H1 (cell line): ENCODE measurements at regions not wholly inside any gene's neighbourhood (a gene's known extent, or its start where the extent isn't known, plus 50 kb on each side); places are given as distances from the start of the nearest gene placed in this dataset.

Experiments
- CTCF ChIA-PET: fragments of 300-600 bp; sonication (Branson Sonifier 250); formaldehyde crosslinking; loops from one replicate; lab custom pipeline; 2021; ENCODE audit not compliant: partially characterized antibody; lab: Charles Lee
- POLR2A ChIA-PET: fragments of 300-600 bp; sonication (Branson Sonifier 250); formaldehyde crosslinking; loops from one replicate; lab custom pipeline; 2021; ENCODE audit warnings: inconsistent platforms; ENCODE audit not compliant: partially characterized antibody; lab: Charles Lee
- DNase-seq, 2 experiments: peaks; one replicate each; pipeline versions ENCODE4 v3.0.0 to v3.0.0-alpha.2; 2010 to 2022; ENCODE audit warnings: low spot score in 2 of 2, low read depth in 1 of 2, mixed read lengths in 1 of 2
- FAIRE-seq: peaks from 2 replicates; lab custom pipeline; 2011; peaks lifted over from hg19 to GRCh38; lab: Jason Lieb, UNC
- H2AFZ ChIP-seq: 2 replicates; pipeline ENCODE4 v1.8.1; 2012; ENCODE audit warnings: low read length, inconsistent platforms
- H2AK5ac ChIP-seq: 2 replicates; pipeline ENCODE4 v1.6.1; 2013; ENCODE audit warnings: low read depth, low read length
- H2BK120ac ChIP-seq: replicated peaks from 2 replicates; pipeline ENCODE3; 2013; ENCODE audit warnings: low read depth, low read length, inconsistent platforms
- H2BK12ac ChIP-seq: 2 replicates; pipeline ENCODE4 v1.6.1; 2013; ENCODE audit warnings: low read depth, low read length
- H2BK15ac ChIP-seq: 2 replicates; pipeline ENCODE4 v1.6.1; 2013; ENCODE audit warnings: low read length
- H2BK20ac ChIP-seq: 2 replicates; pipeline ENCODE4 v1.6.1; 2013; ENCODE audit warnings: low read length
- H2BK5ac ChIP-seq: 2 replicates; pipeline ENCODE4 v1.6.1; 2013; ENCODE audit warnings: low read depth, low read length
- H3K14ac ChIP-seq: 2 replicates; pipeline ENCODE4 v1.6.1; 2013; ENCODE audit warnings: inconsistent platforms; ENCODE audit not compliant: insufficient read length
- H3K18ac ChIP-seq: 2 replicates; pipeline ENCODE4 v1.6.1; 2013; ENCODE audit warnings: low read length; ENCODE audit errors: extremely low read depth
- H3K23ac ChIP-seq: 2 replicates; pipeline ENCODE4 v1.6.1; 2013; ENCODE audit warnings: inconsistent platforms; ENCODE audit not compliant: insufficient read length
- H3K23me2 ChIP-seq: 2 replicates; pipeline ENCODE4 v1.6.1; 2013; ENCODE audit warnings: low read depth, low read length
- H3K27ac ChIP-seq: 2 replicates; pipeline ENCODE4 v1.6.1; 2011; ENCODE audit warnings: low read depth, low read length, inconsistent platforms
- H3K27me3 ChIP-seq, 4 experiments: replicated peaks in 1 of 4; 1 replicate in 1 of 4; 2 replicates in 3 of 4; pipeline versions ENCODE4 v1.6.1 to v1.8.1; 2011 to 2013; ENCODE audit warnings: low read length in 3 of 4, mild to moderate bottlenecking in 3 of 4, inconsistent platforms in 2 of 4, mixed read lengths in 2 of 4, moderate library complexity in 1 of 4; ENCODE audit not compliant: control insufficient read depth in 3 of 4, insufficient read depth in 3 of 4; ENCODE audit errors: extremely low read depth in 1 of 4
- H3K36me3 ChIP-seq, 4 experiments: 2 replicates each; pipeline versions ENCODE4 v1.6.1 to v1.8.1; 2011 to 2013; ENCODE audit warnings: mild to moderate bottlenecking in 4 of 4, low read length in 3 of 4, moderate library complexity in 2 of 4, control low read depth in 1 of 4, inconsistent platforms in 1 of 4; ENCODE audit not compliant: insufficient read depth in 4 of 4, control insufficient read depth in 2 of 4
- H3K4ac ChIP-seq: replicated peaks from 2 replicates; pipeline ENCODE3; 2013; ENCODE audit warnings: low read length, low read depth, mixed read lengths, inconsistent platforms; ENCODE audit not compliant: insufficient read length
- H3K4me1 ChIP-seq, 4 experiments: replicated peaks in 1 of 4; 1 replicate in 1 of 4; 2 replicates in 3 of 4; pipeline versions ENCODE4 v1.6.1 to v1.8.1; 2011 to 2013; ENCODE audit warnings: low read length in 3 of 4, inconsistent platforms in 2 of 4, mixed read lengths in 1 of 4; ENCODE audit not compliant: insufficient read depth in 4 of 4, control insufficient read depth in 3 of 4
- H3K4me2 ChIP-seq, 2 experiments: 2 replicates each; pipeline versions ENCODE4 v1.6.1 to v1.8.1; 2011 to 2013; ENCODE audit warnings: low read depth in 2 of 2, low read length in 2 of 2, control low read depth in 1 of 2, inconsistent platforms in 1 of 2, mild to moderate bottlenecking in 1 of 2; ENCODE audit not compliant: insufficient read depth in 1 of 2
- H3K4me3 ChIP-seq, 4 experiments: fragments of 200-600, 300-600 bp in 1 of 4; sonication (generic), shearing (Covaris generic), sonication (Bioruptor Twin) in 1 of 4; 2 replicates each; pipeline versions ENCODE4 v1.5.1 to v1.8.1; 2011 to 2016; ENCODE audit warnings: low read length in 4 of 4, low read depth in 3 of 4, control low read depth in 2 of 4, inconsistent platforms in 2 of 4, mild to moderate bottlenecking in 2 of 4, mixed read lengths in 1 of 4, moderate library complexity in 1 of 4; ENCODE audit not compliant: insufficient read depth in 2 of 4; ENCODE audit errors: extremely low read depth in 1 of 4
- H3K56ac ChIP-seq: replicated peaks from 2 replicates; pipeline ENCODE3; 2013; ENCODE audit warnings: low read depth, mild to moderate bottlenecking, mixed read lengths, low read length, inconsistent platforms; ENCODE audit not compliant: insufficient read length
- H3K79me1 ChIP-seq: 2 replicates; pipeline ENCODE4 v1.6.1; 2013; ENCODE audit warnings: low read depth, low read length, control low read depth
- H3K79me2 ChIP-seq, 2 experiments: 2 replicates each; pipeline versions ENCODE4 v1.6.1 to v1.8.1; 2012 to 2013; ENCODE audit warnings: low read length in 2 of 2, mild to moderate bottlenecking in 2 of 2, inconsistent platforms in 1 of 2; ENCODE audit not compliant: insufficient read depth in 2 of 2, control insufficient read depth in 1 of 2
- H3K9ac ChIP-seq, 4 experiments: replicated peaks in 1 of 4; 1 replicate in 1 of 4; 2 replicates in 3 of 4; pipeline versions ENCODE4 v1.6.1 to v1.8.1; 2011 to 2013; ENCODE audit warnings: low read depth in 3 of 4, low read length in 3 of 4, control low read depth in 2 of 4, mild to moderate bottlenecking in 2 of 4, moderate library complexity in 2 of 4, inconsistent platforms in 1 of 4; ENCODE audit errors: extremely low read depth in 1 of 4
- H3K9me3 ChIP-seq, 2 experiments: 2 replicates each; pipeline versions ENCODE4 v1.6.1 to v1.8.1; 2012 to 2013; ENCODE audit warnings: mild to moderate bottlenecking in 2 of 2, moderate library complexity in 2 of 2, control low read depth in 1 of 2, inconsistent platforms in 1 of 2, low read depth in 1 of 2, low read length in 1 of 2, mixed read lengths in 1 of 2; ENCODE audit not compliant: insufficient read depth in 2 of 2
- H4K20me1 ChIP-seq, 2 experiments: replicated peaks in 1 of 2; 2 replicates each; pipeline versions ENCODE3 to v1.8.1; 2011 to 2013; ENCODE audit warnings: inconsistent platforms in 2 of 2, low read length in 2 of 2, mild to moderate bottlenecking in 1 of 2; ENCODE audit not compliant: insufficient read depth in 2 of 2, control insufficient read depth in 1 of 2
- H4K5ac ChIP-seq: 2 replicates; pipeline ENCODE4 v1.6.1; 2013; ENCODE audit warnings: low read length, low read depth, mixed read lengths, inconsistent platforms; ENCODE audit not compliant: insufficient read length
- H4K8ac ChIP-seq: 2 replicates; pipeline ENCODE4 v1.8.0; 2013; ENCODE audit warnings: mild to moderate bottlenecking, moderate library complexity, low read length, inconsistent platforms; ENCODE audit not compliant: insufficient read depth; ENCODE audit errors: extremely low read depth
- H4K91ac ChIP-seq: replicated peaks from 2 replicates; pipeline ENCODE3; 2013; ENCODE audit warnings: low read length, mixed read lengths, inconsistent platforms; ENCODE audit not compliant: insufficient read length
- CHD2 ChIP-seq: IDR thresholded peaks from 2 replicates; pipeline ENCODE4 v1.6.1; 2012; ENCODE audit warnings: low read length, improper control_type of control experiment
- POU5F1 ChIP-seq: IDR thresholded peaks from 2 replicates; pipeline ENCODE4 v1.6.1; 2011; ENCODE audit warnings: low read depth, mild to moderate bottlenecking, low read length, moderate library complexity
- RNF2 ChIP-seq: fragments of 200-900, 300-1000 bp; sonication (generic); IDR thresholded peaks from 2 replicates; pipeline ENCODE4 v1.7.1; 2016; ENCODE audit warnings: borderline replicate concordance, low read depth, mild to moderate bottlenecking, antibody characterized with exemption, low read length; ENCODE audit not compliant: poor library complexity, severe bottlenecking; ENCODE audit errors: missing control alignments
- WGBS, 2 experiments: shearing (Covaris generic) in 1 of 2; methylation state at CpG; one replicate each; pipeline versions ENCODE4 v1.1.6 to v1.1.7; 2013 to 2015; ENCODE audit warnings: low lambda C conversion rate in 2 of 2, mixed read lengths in 2 of 2, inconsistent platforms in 1 of 2, low coverage in 1 of 2, missing lambda C conversion rate in 1 of 2; ENCODE audit not compliant: insufficient replicate concordance in 2 of 2, insufficient coverage in 1 of 2, insufficient read length in 1 of 2; ENCODE audit errors: extremely low coverage in 1 of 2, missing lambda C conversion rate in 1 of 2; 5-methylcytosine and 5-hydroxymethylcytosine counted together
- TF ChIP-seq, protein P1 (sequence below), 3 experiments: IDR thresholded peaks; 1 replicate in 2 of 3; 2 replicates in 1 of 3; pipeline versions ENCODE4 v1.5.1 to v1.6.1; 2011; ENCODE audit warnings: low read length in 3 of 3, mild to moderate bottlenecking in 3 of 3, inconsistent platforms in 2 of 3, low read depth in 1 of 3, moderate library complexity in 1 of 3; ENCODE audit not compliant: insufficient read depth in 1 of 3; ENCODE audit errors: control extremely low read depth in 1 of 3

DNA sequence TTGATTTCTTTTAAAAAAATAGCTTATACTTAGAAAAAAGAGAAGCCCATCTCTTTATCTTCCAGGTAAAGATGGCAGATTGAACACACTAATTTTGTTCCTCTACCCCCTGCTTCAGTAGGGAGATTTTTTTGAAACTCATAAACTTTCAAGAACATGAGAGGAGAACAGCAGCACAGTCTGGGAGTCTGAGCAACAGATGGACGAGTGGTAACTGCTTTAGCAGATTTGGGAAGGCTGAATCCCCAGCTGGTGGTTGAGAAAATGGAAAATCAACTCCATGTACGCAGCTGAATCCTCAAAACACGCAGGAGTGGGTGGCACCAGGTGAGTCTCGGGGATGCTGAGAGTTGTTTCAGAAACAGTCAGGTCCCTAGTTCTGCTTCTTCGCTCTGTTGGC lies 114.6 kb upstream of the CTBP2 start:
- Histone ChIP-seq H3K14ac (no peak overlapping the region), H4K5ac (no peak overlapping the region), H3K23me2 (no peaks in the 10 kb centered on the region), H2BK15ac (0 out of 2 replicates have a peak overlapping the region, but pooled peaks have one; percentile 9), H2BK12ac (no peak overlapping the region), H3K56ac (no peak overlapping the region), H4K20me1 (no peaks in the 10 kb centered on the region), H2AFZ (no peak overlapping the region), H2BK20ac (no peak overlapping the region), H2BK5ac (no peak overlapping the region), H3K18ac (no peak overlapping the region), H2AK5ac (no peak overlapping the region), H3K4me2 (no peak overlapping the region), H3K79me1 (no peaks in the 10 kb centered on the region), H3K9ac (no peak overlapping the region), H3K27me3 (no peaks in the 10 kb centered on the region), H3K4me1 (no peaks in the 10 kb centered on the region), H3K23ac (no peak overlapping the region), H4K91ac (no peak overlapping the region), H2BK120ac (no peak overlapping the region), H3K4ac (no peak overlapping the region), H3K27ac (no peak overlapping the region), H3K9me3 (0 out of 4 replicates have a peak, but pooled peaks cover 0 to 2% of the 10 kb centered on the region in 2 experiments), H3K4me3 (no peak overlapping the region), H3K36me3 (no peaks in the 10 kb centered on the region), H3K79me2 (no peaks in the 10 kb centered on the region), H4K8ac (no peak overlapping the region)
- TF ChIP-seq RNF2 = no peak
- TF ChIP-seq CHD2 = no peak
- no peak for TF ChIP-seq POU5F1
- TF ChIP-seq, protein P1, sequence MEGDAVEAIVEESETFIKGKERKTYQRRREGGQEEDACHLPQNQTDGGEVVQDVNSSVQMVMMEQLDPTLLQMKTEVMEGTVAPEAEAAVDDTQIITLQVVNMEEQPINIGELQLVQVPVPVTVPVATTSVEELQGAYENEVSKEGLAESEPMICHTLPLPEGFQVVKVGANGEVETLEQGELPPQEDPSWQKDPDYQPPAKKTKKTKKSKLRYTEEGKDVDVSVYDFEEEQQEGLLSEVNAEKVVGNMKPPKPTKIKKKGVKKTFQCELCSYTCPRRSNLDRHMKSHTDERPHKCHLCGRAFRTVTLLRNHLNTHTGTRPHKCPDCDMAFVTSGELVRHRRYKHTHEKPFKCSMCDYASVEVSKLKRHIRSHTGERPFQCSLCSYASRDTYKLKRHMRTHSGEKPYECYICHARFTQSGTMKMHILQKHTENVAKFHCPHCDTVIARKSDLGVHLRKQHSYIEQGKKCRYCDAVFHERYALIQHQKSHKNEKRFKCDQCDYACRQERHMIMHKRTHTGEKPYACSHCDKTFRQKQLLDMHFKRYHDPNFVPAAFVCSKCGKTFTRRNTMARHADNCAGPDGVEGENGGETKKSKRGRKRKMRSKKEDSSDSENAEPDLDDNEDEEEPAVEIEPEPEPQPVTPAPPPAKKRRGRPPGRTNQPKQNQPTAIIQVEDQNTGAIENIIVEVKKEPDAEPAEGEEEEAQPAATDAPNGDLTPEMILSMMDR (IDR thresholded peaks at IDR 0.05; ENCODE audit: control extremely low read depth in 1 of 3, insufficient read depth in 1 of 3, low read depth in 1 of 3, low read length in 3 of 3) = no peak
- ChIA-PET POLR2A (no interaction called here), CTCF (interaction anchor here (0.7 to 1.0 kb wide), 2 partner anchors 9 to 62 kb away, joined by 3 read pairs; no protein-coding TSS in a partner anchor)
- WGBS, 2 experiments = 97% methylated on average over 5 of the region's 5 CpGs; no CpG with 5 or more reads in 1 of the 2 experiments
- DNase-seq (no peak), FAIRE-seq (no peak)
